ENCODE measurements at regions not wholly inside any gene's neighbourhood (a gene's known extent, or its start where the extent isn't known, plus 50 kb on each side); places are given as distances from the start of the nearest gene placed in this dataset.
"Not testable (repeated sequence)": the region's sequence is repeated elsewhere in the genome, so short reads cannot be mapped to it uniquely, and the experiment has no call there.

- not testable (repeated sequence) for DNase-seq
Measured at GRCh38 chr6:43997990-43998585, 129.2 kb downstream of the MRPL14 start.

GRCh38 chr6:43997345-43997677 is 129.9 kb downstream of the MRPL14 start:
- DNase-seq, result no peak

- DNase-seq, result no peak
Measured at GRCh38 chr6:43996618-43997344, 130.5 kb downstream of the MRPL14 start.

GRCh38 chr6:43995137-43995536 is 132.1 kb downstream of the MRPL14 start:
- DNase-seq, result no peak

- no peak for DNase-seq
Measured at GRCh38 chr6:43993881-43994523, 133.2 kb downstream of the MRPL14 start.

- DNase-seq, result no peak
Measured at GRCh38 chr6:43992783-43993644, 134.2 kb downstream of the MRPL14 start.

GRCh38 chr6:43992126-43992663 is 135.1 kb downstream of the MRPL14 start:
- no peak for DNase-seq

GRCh38 chr6:43990627-43991619 is 136.3 kb downstream of the MRPL14 start:
- DNase-seq, result no peak

GRCh38 chr6:43990275-43990626 is 137.0 kb downstream of the MRPL14 start:
- no peak for DNase-seq

- DNase-seq, result no peak
Measured at GRCh38 chr6:43989581-43990146, 137.6 kb downstream of the MRPL14 start.

GRCh38 chr6:43988801-43989200 is 138.5 kb downstream of the MRPL14 start:
- no peak for DNase-seq

GRCh38 chr6:43987838-43988439 is 139.3 kb downstream of the MRPL14 start:
- no peak for DNase-seq

- DNase-seq, result no peak
Measured at GRCh38 chr6:43986177-43986825, 141.0 kb downstream of the MRPL14 start.

GRCh38 chr6:43985329-43985728 is 141.9 kb downstream of the MRPL14 start:
- DNase-seq, result no peak

GRCh38 chr6:43984442-43985321 is 142.6 kb downstream of the MRPL14 start:
- DNase-seq, result no peak

- DNase-seq, result no peak
Measured at GRCh38 chr6:43983632-43984031, 143.6 kb downstream of the MRPL14 start.

- no peak for DNase-seq
Measured at GRCh38 chr6:43983191-43983590, 144.1 kb downstream of the MRPL14 start.

GRCh38 chr6:43982084-43982625 is 145.1 kb downstream of the MRPL14 start:
- DNase-seq, result no peak

- no peak for DNase-seq
Measured at GRCh38 chr6:43981363-43981990, 145.8 kb downstream of the MRPL14 start.

All from NK-92 treated with Interleukin-12 subunit alpha and Interleukin-12 subunit beta, amount 100 ng/mL, for 24 hours (cell line).